WTC11 (cell line): ENCODE measurements at regions not wholly inside any gene's neighbourhood (a gene's known extent, or its start where the extent isn't known, plus 50 kb on each side); places are given as distances from the start of the nearest gene placed in this dataset.

Experiments used
- ATAC-seq: fragments of 200-7000 bp; cut with Tn5 transposase; 2 replicates; pipeline ENCODE4 v1.10.0; 2021; ENCODE audit warnings: mild to moderate bottlenecking, moderate library complexity
- CTCF ChIA-PET: fragments of 300-600 bp; sonication (Branson Sonifier 250); formaldehyde crosslinking; loops from one replicate; lab custom pipeline; 2021; ENCODE audit warnings: antibody characterized with exemption; lab: Charles Lee
- POLR2A ChIA-PET: fragments of 350-600 bp; sonication (Branson Sonifier 250); formaldehyde crosslinking; loops from one replicate; lab custom pipeline; 2021; ENCODE audit warnings: antibody characterized with exemption; lab: Charles Lee
- DNase-seq: peaks from one replicate; pipeline ENCODE4 v3.0.0; 2021; ENCODE audit warnings: low spot score
- H3K27ac Mint-ChIP-seq: 2 replicates; pipeline ENCODE4 v1.8.0; 2021; ENCODE audit warnings: mixed read lengths
- H3K27me3 Mint-ChIP-seq: 2 replicates; pipeline ENCODE4 v1.8.0; 2021; ENCODE audit warnings: low read depth, mild to moderate bottlenecking, moderate library complexity, mixed read lengths
- H3K36me3 Mint-ChIP-seq: 2 replicates; pipeline ENCODE4 v1.8.0; 2021; ENCODE audit warnings: mixed read lengths
- H3K4me1 Mint-ChIP-seq: 2 replicates; pipeline ENCODE4 v1.8.0; 2022; ENCODE audit warnings: mixed read lengths
- H3K4me3 Mint-ChIP-seq: 2 replicates; pipeline ENCODE4 v1.8.0; 2021; ENCODE audit warnings: mild to moderate bottlenecking, moderate library complexity, mixed read lengths
- H3K9me3 Mint-ChIP-seq: 2 replicates; pipeline ENCODE4 v1.8.0; 2021; ENCODE audit warnings: mixed read lengths
- ARID4B ChIP-seq: sonication (generic); formaldehyde crosslinking; IDR thresholded peaks from 2 replicates; pipeline ENCODE4 v1.8.0; 2023; ENCODE audit warnings: missing genetic modification reagents, mild to moderate bottlenecking, borderline replicate concordance
- CDX4 ChIP-seq: fragments of 250-450 bp; sonication (Bioruptor Pico); IDR thresholded peaks from 2 replicates; pipeline ENCODE4 v1.9.0; 2021; ENCODE audit warnings: moderate library complexity, mild to moderate bottlenecking, inconsistent platforms, borderline replicate concordance
- E2F4 ChIP-seq: sonication (generic); formaldehyde crosslinking; IDR thresholded peaks from 2 replicates; pipeline ENCODE4 v1.8.1; 2022; ENCODE audit warnings: low read depth, mild to moderate bottlenecking, moderate library complexity, missing genetic modification reagents, borderline replicate concordance
- ELF4 ChIP-seq: sonication (generic); formaldehyde crosslinking; IDR thresholded peaks from 2 replicates; pipeline ENCODE4 v1.8.1; 2022; ENCODE audit warnings: low read depth, mild to moderate bottlenecking, moderate library complexity, missing genetic modification reagents
- ERG ChIP-seq: fragments of 250-450 bp; sonication (Bioruptor Pico); IDR thresholded peaks from 2 replicates; pipeline ENCODE4 v1.8.0; 2021; ENCODE audit warnings: mild to moderate bottlenecking
- FOXJ3 ChIP-seq: sonication (generic); formaldehyde crosslinking; IDR thresholded peaks from 2 replicates; pipeline ENCODE4 v1.9.0; 2021; ENCODE audit warnings: missing genetic modification reagents, mild to moderate bottlenecking, borderline replicate concordance
- KAT7 ChIP-seq: sonication (generic); formaldehyde crosslinking; IDR thresholded peaks from 2 replicates; pipeline ENCODE4 v1.8.1; 2023; ENCODE audit warnings: missing genetic modification reagents, mild to moderate bottlenecking, borderline replicate concordance
- NR3C1 ChIP-seq: sonication (generic); formaldehyde crosslinking; conservative IDR thresholded peaks from 2 replicates; pipeline ENCODE4 v1.8.1; 2023; ENCODE audit warnings: low read depth, mild to moderate bottlenecking, missing genetic modification reagents
- TCF7 ChIP-seq: sonication (generic); formaldehyde crosslinking; IDR thresholded peaks from 2 replicates; pipeline ENCODE4 v1.8.0; 2022; ENCODE audit warnings: mild to moderate bottlenecking, low read depth, missing genetic modification reagents, moderate library complexity
- TEAD1 ChIP-seq: sonication (generic); formaldehyde crosslinking; IDR thresholded peaks from 2 replicates; pipeline ENCODE4 v1.8.0; 2022; ENCODE audit warnings: mild to moderate bottlenecking, missing genetic modification reagents
- TEAD4 ChIP-seq: sonication (generic); formaldehyde crosslinking; IDR thresholded peaks from 2 replicates; pipeline ENCODE4 v1.8.0; 2022; ENCODE audit warnings: mild to moderate bottlenecking, missing genetic modification reagents
- ZBTB43 ChIP-seq: sonication (generic); formaldehyde crosslinking; IDR thresholded peaks from 2 replicates; pipeline ENCODE4 v1.8.1; 2023; ENCODE audit warnings: mild to moderate bottlenecking, missing genetic modification reagents
- ZNF232 ChIP-seq: sonication (generic); formaldehyde crosslinking; IDR thresholded peaks from 2 replicates; pipeline ENCODE4 v1.8.0; 2022; ENCODE audit warnings: mild to moderate bottlenecking, missing genetic modification reagents
- ZNF263 ChIP-seq: sonication (generic); formaldehyde crosslinking; IDR thresholded peaks from 2 replicates; pipeline ENCODE4 v1.8.1; 2022; ENCODE audit warnings: low read depth, mild to moderate bottlenecking, moderate library complexity, missing genetic modification reagents
- ZNF281 ChIP-seq: sonication (generic); formaldehyde crosslinking; IDR thresholded peaks from 2 replicates; pipeline ENCODE4 v1.8.0; 2023; ENCODE audit warnings: mild to moderate bottlenecking, missing genetic modification reagents
- ZNF423 ChIP-seq: fragments of 250-450 bp; sonication (Bioruptor Pico); IDR thresholded peaks from 2 replicates; pipeline ENCODE4 v2.1.2; 2022; ENCODE audit warnings: mild to moderate bottlenecking, moderate library complexity

GRCh38 chr22:48044487-48045060 is 1282.1 kb downstream of the TBC1D22A start:
- H3K36me3 Mint-ChIP-seq: no peaks in the 10 kb centered on the region
- DNase-seq (no peak), ATAC-seq (peak; percentile 32; the same call in 1 of the 2 replicates)
- no peak overlapping the region for H3K27ac Mint-ChIP-seq
- POLR2A ChIA-PET: no interaction called here
- H3K4me3 Mint-ChIP-seq: no peak overlapping the region
- no peaks in the 10 kb centered on the region for H3K9me3 Mint-ChIP-seq
- CTCF ChIA-PET: interaction anchor here (0.7 kb wide), 1 partner anchor 8 kb away, joined by 4 read pairs; no protein-coding TSS in a partner anchor
- no peak for TF ChIP-seq ZNF263 (CRISPR knock-in tag)
- peaks cover 3% of the 10 kb centered on the region; the same call in 1 of the 2 replicates for H3K4me1 Mint-ChIP-seq
- H3K27me3 Mint-ChIP-seq: no peaks in the 10 kb centered on the region

GRCh38 chr22:48043581-48043980 is 1281.1 kb downstream of the TBC1D22A start:
- H3K4me3 Mint-ChIP-seq: no peak overlapping the region
- TF ChIP-seq FOXJ3 (CRISPR knock-in tag) (no peak), ARID4B (CRISPR knock-in tag) (no peak), E2F4 (CRISPR knock-in tag) (no peak), TEAD1 (CRISPR knock-in tag) (no peak)
- H3K27me3 Mint-ChIP-seq: no peaks in the 10 kb centered on the region
- CTCF ChIA-PET: no interaction called here
- ATAC-seq (no peak), DNase-seq (no peak)
- H3K36me3 Mint-ChIP-seq: no peaks in the 10 kb centered on the region
- H3K4me1 Mint-ChIP-seq: peaks cover 3% of the 10 kb centered on the region
- POLR2A ChIA-PET: no interaction called here
- H3K9me3 Mint-ChIP-seq: no peaks in the 10 kb centered on the region; the same call in 1 of the 2 replicates
- H3K27ac Mint-ChIP-seq: no peak overlapping the region

- DNase-seq (no peak), ATAC-seq (no peak)
- CTCF ChIA-PET: no interaction called here
- POLR2A ChIA-PET: no interaction called here
- H3K4me3 Mint-ChIP-seq: no peak overlapping the region
- no peak overlapping the region for H3K27ac Mint-ChIP-seq
- no peaks in the 10 kb centered on the region for H3K27me3 Mint-ChIP-seq
- peaks cover 11% of the 10 kb centered on the region for H3K4me1 Mint-ChIP-seq
- no peaks in the 10 kb centered on the region for H3K36me3 Mint-ChIP-seq
- H3K9me3 Mint-ChIP-seq: no peaks in the 10 kb centered on the region; the same call in 1 of the 2 replicates
- TF ChIP-seq TCF7 (CRISPR knock-in tag) (no peak), NR3C1 (no peak), ZNF281 (no peak), ERG (no peak), E2F4 (CRISPR knock-in tag) (no peak), KAT7 (CRISPR knock-in tag) (no peak), ELF4 (no peak), ZBTB43 (CRISPR knock-in tag) (no peak), ZNF263 (CRISPR knock-in tag) (no peak), ZNF232 (CRISPR knock-in tag) (no peak), ZNF423 (CRISPR knock-in tag) (no peak), TEAD4 (CRISPR knock-in tag) (no peak), CDX4 (CRISPR knock-in tag) (no peak)
Observed at GRCh38 chr22:48042621-48043395, 1280.4 kb downstream of the TBC1D22A start.
